Effector memory CD4-positive, alpha-beta T cell (primary cell): ENCODE measurements at regions not wholly inside any gene's neighbourhood (a gene's known extent, or its start where the extent isn't known, plus 50 kb on each side); places are given as distances from the start of the nearest gene placed in this dataset.
A peak's percentile ranks its signal among the peaks of the same experiment; 100 is the strongest.

Source experiments
- DNase-seq, 3 donors: peaks; one replicate each; pipeline ENCODE4 v3.0.0-alpha.2; 2020
- H3K27ac ChIP-seq: 2 replicates; pipeline ENCODE4 v1.7.0; 2013; ENCODE audit warnings: mild to moderate bottlenecking, low read length, moderate library complexity; ENCODE audit not compliant: insufficient read depth, poor library complexity, severe bottlenecking
- H3K27me3 ChIP-seq: replicated peaks from 2 replicates; pipeline ENCODE4 v1.7.0; 2013; ENCODE audit warnings: mild to moderate bottlenecking, low read length; ENCODE audit not compliant: insufficient read depth, control insufficient read depth, poor library complexity, severe bottlenecking
- H3K36me3 ChIP-seq: 2 replicates; pipeline ENCODE4 v1.7.0; 2013; ENCODE audit warnings: mild to moderate bottlenecking, low read length, moderate library complexity; ENCODE audit not compliant: control insufficient read depth, insufficient read depth
- H3K4me1 ChIP-seq: 2 replicates; pipeline ENCODE4 v1.7.0; 2013; ENCODE audit warnings: low read length, mild to moderate bottlenecking; ENCODE audit not compliant: control insufficient read depth, insufficient read depth, poor library complexity, severe bottlenecking
- H3K4me3 ChIP-seq: 2 replicates; pipeline ENCODE4 v1.7.0; 2013; ENCODE audit warnings: low read length, low read depth, mild to moderate bottlenecking; ENCODE audit not compliant: insufficient read depth, poor library complexity, severe bottlenecking
- H3K9me3 ChIP-seq: 2 replicates; pipeline ENCODE4 v1.7.0; 2013; ENCODE audit warnings: mild to moderate bottlenecking, low read length, moderate library complexity; ENCODE audit not compliant: control insufficient read depth

GRCh38 chr6:134521116-134521501, 203.2 kb upstream of the SGK1 start:
- Histone ChIP-seq H3K27ac (no peak overlapping the region), H3K9me3 (no peaks in the 10 kb centered on the region)

GRCh38 chr6:134520181-134521115, 202.5 kb upstream of the SGK1 start:
- Histone ChIP-seq H3K27ac (no peak overlapping the region), H3K4me3 (no peak overlapping the region), H3K4me1 (peaks cover 3% of the 10 kb centered on the region), H3K27me3 (no peaks in the 10 kb centered on the region), H3K36me3 (no peaks in the 10 kb centered on the region), H3K9me3 (no peaks in the 10 kb centered on the region)
- no peak for DNase-seq

More at GRCh38 chr6:134521116-134521501, 203.2 kb upstream of the SGK1 start:
- Histone ChIP-seq H3K36me3 (no peaks in the 10 kb centered on the region), H3K4me1 (peaks cover 3% of the 10 kb centered on the region), H3K4me3 (no peak overlapping the region), H3K27me3 (no peaks in the 10 kb centered on the region)
- no peak for DNase-seq

DNA sequence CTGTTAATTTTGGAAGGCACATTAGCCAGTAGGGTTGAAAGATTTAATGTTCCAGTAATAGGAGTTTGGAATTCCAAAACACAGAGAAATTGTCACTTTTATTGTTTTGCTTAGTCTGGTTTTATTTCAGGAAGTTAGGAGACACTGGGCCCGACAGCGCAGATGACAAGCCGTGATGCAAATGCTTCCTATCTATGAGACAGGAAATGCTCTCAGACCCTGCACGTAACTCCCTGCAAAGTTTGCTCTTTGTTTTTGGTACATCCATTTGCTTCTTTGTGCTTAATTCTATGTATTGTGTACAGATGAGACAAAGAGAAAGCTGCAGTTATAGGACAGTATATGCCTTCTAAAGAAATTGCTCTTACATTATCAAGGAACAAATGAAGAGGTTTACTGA, 201.6 kb upstream of the SGK1 start:
- Histone ChIP-seq H3K4me1 (peaks cover 3% of the 10 kb centered on the region), H3K27ac (no peak overlapping the region), H3K27me3 (no peaks in the 10 kb centered on the region), H3K4me3 (no peak overlapping the region), H3K9me3 (no peaks in the 10 kb centered on the region), H3K36me3 (no peaks in the 10 kb centered on the region)
- DNase-seq = peak in 2 of 3 donors; percentile 9 to 14

DNA sequence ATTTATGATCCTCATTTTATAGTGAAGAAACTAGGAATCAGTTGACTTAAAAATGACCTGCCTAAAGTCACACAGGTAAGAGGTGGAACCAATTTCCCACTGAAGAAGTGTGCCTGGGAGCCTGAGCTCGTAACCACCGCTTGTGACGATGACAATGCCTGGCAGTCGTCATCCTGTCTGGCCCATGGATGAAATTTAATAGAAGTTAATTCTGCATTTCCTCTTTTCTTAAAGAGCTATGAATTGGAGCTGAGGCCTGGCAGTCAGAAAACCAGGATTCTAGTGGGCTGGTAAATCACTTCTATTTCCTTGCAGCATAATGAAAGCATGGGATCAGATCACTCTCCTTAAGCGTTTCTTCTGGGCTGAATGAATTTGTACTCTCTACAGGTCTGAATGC, 200.0 kb upstream of the SGK1 start:
- Histone ChIP-seq H3K4me1 (peaks cover 3% of the 10 kb centered on the region), H3K27me3 (no peaks in the 10 kb centered on the region), H3K4me3 (no peak overlapping the region), H3K9me3 (no peaks in the 10 kb centered on the region), H3K27ac (no peak overlapping the region), H3K36me3 (no peaks in the 10 kb centered on the region)
- DNase-seq = no peak

- Histone ChIP-seq H3K27ac (no peak overlapping the region), H3K4me1 (peaks cover 3% of the 10 kb centered on the region), H3K9me3 (no peaks in the 10 kb centered on the region), H3K27me3 (no peaks in the 10 kb centered on the region), H3K4me3 (no peak overlapping the region), H3K36me3 (no peaks in the 10 kb centered on the region)
- DNase-seq = no peak
Observed at GRCh38 chr6:134517145-134517658, 199.3 kb upstream of the SGK1 start.

DNA sequence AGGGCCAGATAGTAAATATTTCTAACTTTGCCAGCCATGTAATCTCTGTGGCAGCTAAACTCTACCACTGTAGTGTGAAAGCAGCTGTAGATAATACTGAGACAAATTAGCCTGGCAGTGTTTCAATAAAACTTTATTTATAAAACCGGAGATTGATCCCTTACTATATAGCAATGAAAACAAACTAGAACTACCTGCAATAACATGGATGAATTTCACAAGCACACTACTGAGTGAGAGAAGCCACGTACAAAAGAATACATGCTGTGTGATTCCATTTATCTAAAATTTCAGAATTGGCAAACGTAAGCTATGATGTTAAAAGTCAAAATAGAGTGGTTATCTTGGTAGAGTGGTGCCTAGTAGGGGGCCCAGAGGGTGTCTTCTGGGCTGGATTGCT, 198.7 kb upstream of the SGK1 start:
- Histone ChIP-seq H3K27ac (no peak overlapping the region), H3K9me3 (no peaks in the 10 kb centered on the region), H3K4me3 (no peak overlapping the region), H3K36me3 (no peaks in the 10 kb centered on the region), H3K27me3 (no peaks in the 10 kb centered on the region), H3K4me1 (peaks cover 3% of the 10 kb centered on the region)
- DNase-seq = no peak

DNA sequence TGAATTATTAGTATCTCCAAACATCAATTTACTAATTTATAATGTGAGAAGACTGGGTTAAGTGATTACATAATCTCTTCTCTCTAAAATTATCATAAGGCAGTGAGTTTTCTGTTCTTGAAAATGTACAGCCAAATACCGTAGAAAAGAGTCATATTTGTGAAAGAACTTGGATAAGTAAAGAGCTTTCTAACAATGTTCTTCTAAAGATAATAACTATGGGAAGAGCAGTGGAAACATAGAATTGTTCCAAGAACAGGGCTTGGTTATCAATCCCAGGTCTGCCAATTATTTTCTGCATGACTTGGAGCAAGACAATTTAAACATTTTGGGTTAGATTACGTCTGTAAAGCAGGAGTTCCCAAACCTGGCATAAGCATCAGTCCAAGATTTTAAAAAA, 198.1 kb upstream of the SGK1 start:
- no peak overlapping the region for H3K27ac ChIP-seq
- DNase-seq = no peak
- H3K27me3 ChIP-seq = no peaks in the 10 kb centered on the region

GRCh38 chr6:134512981-134513391, 195.1 kb upstream of the SGK1 start:
- Histone ChIP-seq H3K36me3 (no peaks in the 10 kb centered on the region), H3K27ac (no peak overlapping the region), H3K9me3 (no peaks in the 10 kb centered on the region), H3K27me3 (no peaks in the 10 kb centered on the region), H3K4me1 (no peaks in the 10 kb centered on the region), H3K4me3 (no peak overlapping the region)
- DNase-seq = no peak

More for the DNA sequence above, 198.1 kb upstream of the SGK1 start:
- Histone ChIP-seq H3K36me3 (no peaks in the 10 kb centered on the region), H3K9me3 (no peaks in the 10 kb centered on the region), H3K4me3 (no peak overlapping the region), H3K4me1 (peaks cover 3% of the 10 kb centered on the region)

- no peaks in the 10 kb centered on the region for H3K27me3 ChIP-seq
- H3K9me3 ChIP-seq = no peaks in the 10 kb centered on the region
- no peak overlapping the region for H3K4me3 ChIP-seq
- H3K4me1 ChIP-seq = no peaks in the 10 kb centered on the region
- no peaks in the 10 kb centered on the region for H3K36me3 ChIP-seq
- H3K27ac ChIP-seq = no peak overlapping the region
- DNase-seq = no peak
Observed at GRCh38 chr6:134511984-134512683, 194.2 kb upstream of the SGK1 start.

GRCh38 chr6:134510920-134511319, 193.0 kb upstream of the SGK1 start:
- DNase-seq = no peak
- no peaks in the 10 kb centered on the region for H3K9me3 ChIP-seq
- no peaks in the 10 kb centered on the region for H3K4me1 ChIP-seq
- H3K4me3 ChIP-seq = no peak overlapping the region
- H3K27me3 ChIP-seq = no peaks in the 10 kb centered on the region
- H3K36me3 ChIP-seq = no peaks in the 10 kb centered on the region
- no peak overlapping the region for H3K27ac ChIP-seq
